HCT116 (cell line): ENCODE measurements at regions not wholly inside any gene's neighbourhood (a gene's known extent, or its start where the extent isn't known, plus 50 kb on each side); places are given as distances from the start of the nearest gene placed in this dataset.

Source experiments
- ATAC-seq: fragments of 200-7000 bp; cut with Tn5 transposase; 2 replicates; pipeline ENCODE4 v1.9.1; 2020; ENCODE audit warnings: mild to moderate bottlenecking, moderate library complexity
- BruUV-seq: library from RNA; stranded (reverse); fragments of 400-500 nt; replicated peaks from 2 replicates; lab custom pipeline; 2021; lab: Mats Ljungman, UMichigan
- CTCF ChIA-PET: fragments of 300-600 bp; sonication (Branson Sonifier 250); formaldehyde crosslinking; loops from one replicate; lab custom pipeline; 2021; ENCODE audit warnings: antibody characterized with exemption; lab: Charles Lee
- POLR2A ChIA-PET: fragments of 300-600, 350-600 bp; sonication (Branson Sonifier 250); formaldehyde crosslinking; loops from one replicate; lab custom pipeline; 2021; ENCODE audit warnings: antibody characterized with exemption; lab: Charles Lee
- RAD21 ChIA-PET, 2 experiments: fragments of 300-600 bp; sonication (Branson Sonifier 250); formaldehyde crosslinking; loops; one replicate each; lab custom pipeline; 2023; ENCODE audit warnings: low total read pairs in 2 of 2; ENCODE audit not compliant: uncharacterized antibody in 2 of 2, unreplicated experiment in 2 of 2, low non-redundant PET in 1 of 2; lab: Charles Lee
- DNase-seq: peaks from one replicate; pipeline ENCODE4 v3.0.0-alpha.2; 2010; ENCODE audit warnings: low read depth, low spot score
- H2AFZ ChIP-seq: fragments of 200-600 bp; shearing (Covaris generic), sonication (generic); 2 replicates; pipeline ENCODE4 v1.6.1; 2017; ENCODE audit warnings: low read depth, mixed run types, mixed read lengths, antibody characterized with exemption, low read length; ENCODE audit not compliant: poor library complexity, severe bottlenecking
- H3K27ac ChIP-seq: 2 replicates; pipeline ENCODE4 v1.5.1; 2012; ENCODE audit warnings: low read depth, low read length
- H3K27me3 ChIP-seq: fragments of 200-600 bp; sonication (generic); 2 replicates; pipeline ENCODE4 v1.6.1; 2016; ENCODE audit warnings: mixed run types, low read length, mixed read lengths; ENCODE audit not compliant: insufficient read depth
- H3K36me3 ChIP-seq, 2 experiments: fragments of 200-500 bp in 1 of 2; fragments of 200-600 bp in 1 of 2; sonication (Bioruptor generic) in 1 of 2; sonication (generic) in 1 of 2; 2 replicates each; pipeline versions ENCODE4 v1.5.1 to v1.6.1; 2014 to 2016; ENCODE audit warnings: low read length in 2 of 2, inconsistent platforms in 1 of 2, mixed read lengths in 1 of 2, mixed run types in 1 of 2; ENCODE audit not compliant: insufficient read depth in 2 of 2, control insufficient read depth in 1 of 2
- H3K4me1 ChIP-seq, 2 experiments: fragments of 200-600 bp in 1 of 2; sonication (generic) in 1 of 2; 2 replicates each; pipeline versions ENCODE4 v1.5.1 to v1.6.1; 2012 to 2017; ENCODE audit warnings: low read length in 2 of 2, inconsistent platforms in 1 of 2, mild to moderate bottlenecking in 1 of 2, mixed read lengths in 1 of 2, mixed run types in 1 of 2, moderate library complexity in 1 of 2; ENCODE audit not compliant: insufficient read depth in 2 of 2, control insufficient read depth in 1 of 2
- H3K4me2 ChIP-seq: fragments of 200-600 bp; sonication (generic); 2 replicates; pipeline ENCODE4 v1.6.1; 2017; ENCODE audit warnings: mixed run types, low read length, mixed read lengths
- H3K4me3 ChIP-seq, 2 experiments: fragments of 200-600 bp in 1 of 2; sonication (generic) in 1 of 2; replicated peaks in 1 of 2; 2 replicates each; pipeline ENCODE4 v1.5.1; 2011 to 2016; ENCODE audit warnings: low read length in 2 of 2, control low read depth in 1 of 2, low read depth in 1 of 2, mild to moderate bottlenecking in 1 of 2, mixed read lengths in 1 of 2, mixed run types in 1 of 2
- H3K79me2 ChIP-seq: fragments of 200-600 bp; sonication (generic); 2 replicates; pipeline ENCODE4 v1.6.1; 2017; ENCODE audit warnings: mild to moderate bottlenecking, mixed run types, low read length, moderate library complexity, mixed read lengths; ENCODE audit not compliant: insufficient read depth
- H3K9ac ChIP-seq: fragments of 200-600 bp; sonication (generic); 2 replicates; pipeline ENCODE4 v1.6.1; 2016; ENCODE audit warnings: low read length, mixed read lengths
- H3K9me2 ChIP-seq: fragments of 200-600 bp; sonication (generic), shearing (Covaris generic); 2 replicates; pipeline ENCODE4 v1.6.1; 2017; ENCODE audit warnings: mixed run types, mild to moderate bottlenecking, moderate library complexity; ENCODE audit not compliant: insufficient read depth
- H3K9me3 ChIP-seq, 2 experiments: fragments of 200-500 bp in 1 of 2; fragments of 200-600 bp in 1 of 2; sonication (Bioruptor generic) in 1 of 2; sonication (generic) in 1 of 2; 2 replicates each; pipeline ENCODE4 v1.6.1; 2014 to 2017; ENCODE audit warnings: low read length in 2 of 2, mixed read lengths in 2 of 2, inconsistent platforms in 1 of 2, low read depth in 1 of 2, mild to moderate bottlenecking in 1 of 2, mixed run types in 1 of 2, moderate library complexity in 1 of 2; ENCODE audit not compliant: control insufficient read depth in 1 of 2, insufficient read depth in 1 of 2
- H4K20me1 ChIP-seq: fragments of 200-600 bp; sonication (generic), shearing (Covaris generic); 2 replicates; pipeline ENCODE4 v1.6.1; 2017; ENCODE audit warnings: mixed run types, mild to moderate bottlenecking, moderate library complexity; ENCODE audit not compliant: insufficient read depth
- EGR1 ChIP-seq: IDR thresholded peaks from 2 replicates; pipeline ENCODE4 v1.6.1; 2012; ENCODE audit warnings: low read depth
- EZH2 ChIP-seq: fragments of 200-600 bp; sonication (generic); IDR thresholded peaks from 2 replicates; pipeline ENCODE4 v1.6.1; 2017; ENCODE audit warnings: antibody characterized with exemption, mixed run types
- FOSL1 ChIP-seq: IDR thresholded peaks from 2 replicates; pipeline ENCODE4 v1.6.1; 2012; ENCODE audit warnings: low read depth
- JUND ChIP-seq: IDR thresholded peaks from 2 replicates; pipeline ENCODE4 v1.6.1; 2012
- POLR2A ChIP-seq: IDR thresholded peaks from 2 replicates; pipeline ENCODE4 v1.7.0; 2011; ENCODE audit warnings: borderline replicate concordance; ENCODE audit not compliant: insufficient read depth, insufficient read length; ENCODE audit errors: extremely low read depth
- SIN3A ChIP-seq: IDR thresholded peaks from 2 replicates; pipeline ENCODE4 v1.6.1; 2012; ENCODE audit warnings: low read depth
- SRF ChIP-seq: IDR thresholded peaks from 2 replicates; pipeline ENCODE4 v1.6.1; 2012; ENCODE audit warnings: low read depth
- TCF7L2 ChIP-seq: IDR thresholded peaks from 2 replicates; pipeline ENCODE4 v1.7.0; 2011; ENCODE audit warnings: borderline replicate concordance, inconsistent platforms; ENCODE audit not compliant: insufficient read depth, insufficient read length; ENCODE audit errors: extremely low read depth
- YY1 ChIP-seq: IDR thresholded peaks from 2 replicates; pipeline ENCODE4 v1.6.1; 2011; ENCODE audit warnings: low read length, low read depth, moderate library complexity, mild to moderate bottlenecking; ENCODE audit not compliant: insufficient replicate concordance; ENCODE audit errors: extremely low read depth
- intact Hi-C: fragments of 100-400 bp; cut with micrococcal nuclease; formaldehyde crosslinking; loops from 2 replicates; pipeline ENCODE4 v1.10.0; 2022
- TF ChIP-seq, protein P1 (sequence below): IDR thresholded peaks from 2 replicates; pipeline ENCODE4 v1.6.1; 2012
- TF ChIP-seq, protein P2 (sequence below), 3 experiments: fragments of 200-600 bp in 1 of 3; sonication (generic) in 1 of 3; IDR thresholded peaks in 2 of 3; conservative IDR thresholded peaks in 1 of 3; 2 replicates each; pipeline ENCODE4 v1.5.1; 2012 to 2017; ENCODE audit warnings: low read depth in 2 of 3, low read length in 2 of 3, antibody characterized with exemption in 1 of 3, borderline replicate concordance in 1 of 3, control low read depth in 1 of 3, mild to moderate bottlenecking in 1 of 3, mixed read lengths in 1 of 3, mixed run types in 1 of 3, moderate library complexity in 1 of 3; ENCODE audit not compliant: insufficient read depth in 1 of 3

DNA sequence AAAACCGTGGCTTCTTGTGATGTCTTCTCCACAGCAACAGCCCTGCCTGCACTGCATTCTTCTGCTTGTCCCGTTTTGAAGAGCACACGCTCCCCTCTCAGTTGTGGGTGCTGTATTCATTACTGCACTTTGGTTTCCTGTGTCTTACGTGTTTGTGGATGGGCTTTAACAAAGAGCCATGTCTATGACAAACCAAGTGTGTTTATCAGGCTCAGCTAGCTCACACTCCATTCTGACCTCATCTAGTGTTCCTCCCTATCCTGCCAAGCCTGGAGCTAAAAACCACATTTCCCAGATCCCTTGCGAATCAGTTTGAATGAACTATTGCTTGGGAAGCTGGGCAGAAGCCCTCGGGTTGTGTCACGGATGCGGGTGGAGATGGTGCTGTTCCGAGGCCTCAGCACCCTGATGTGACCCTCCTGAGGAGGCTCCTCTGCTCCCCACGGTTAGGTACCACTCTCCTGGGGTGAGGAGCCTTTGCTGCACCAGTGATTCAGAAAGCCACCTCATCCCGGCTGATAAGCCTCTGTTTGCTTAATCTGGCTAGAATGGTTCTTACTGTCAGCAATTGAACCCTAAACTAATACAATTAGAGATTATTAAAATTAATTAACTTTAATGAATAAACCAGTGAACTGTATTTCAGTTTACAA, 116.5 kb downstream of the GALR1 start:
- RAD21 ChIA-PET = no interaction called here
- intact Hi-C loops = no loop called here
- Histone ChIP-seq H3K4me1 (no peaks in the 10 kb centered on the region), H3K9ac (no peak overlapping the region), H4K20me1 (no peaks in the 10 kb centered on the region), H3K4me2 (no peak overlapping the region), H3K4me3 (no peak overlapping the region), H3K27ac (no peak overlapping the region), H3K9me2 (no peaks in the 10 kb centered on the region), H3K27me3 (peaks cover 10% of the 10 kb centered on the region; the same call in 1 of the 2 replicates), H3K9me3 (no peaks in the 10 kb centered on the region), H3K79me2 (no peaks in the 10 kb centered on the region), H3K36me3 (no peaks in the 10 kb centered on the region), H2AFZ (no peak overlapping the region)
- TF ChIP-seq, protein P1, sequence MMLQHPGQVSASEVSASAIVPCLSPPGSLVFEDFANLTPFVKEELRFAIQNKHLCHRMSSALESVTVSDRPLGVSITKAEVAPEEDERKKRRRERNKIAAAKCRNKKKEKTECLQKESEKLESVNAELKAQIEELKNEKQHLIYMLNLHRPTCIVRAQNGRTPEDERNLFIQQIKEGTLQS = no peak
- POLR2A ChIA-PET = no interaction called here
- CTCF ChIA-PET = no interaction called here
- no peak for DNase-seq
- BruUV-seq = no TSS peak
- ATAC-seq = no peak

- no peaks in the 10 kb centered on the region for H3K79me2 ChIP-seq
- RAD21 ChIA-PET = no interaction called here
- BruUV-seq = no TSS peak
- H3K27me3 ChIP-seq = peaks cover 10% of the 10 kb centered on the region; the same call in 1 of the 2 replicates
- DNase-seq = no peak
- H2AFZ ChIP-seq = no peak overlapping the region
- no peak for ATAC-seq
- no peaks in the 10 kb centered on the region for H3K4me1 ChIP-seq
- H3K36me3 ChIP-seq = no peaks in the 10 kb centered on the region
- H4K20me1 ChIP-seq = no peaks in the 10 kb centered on the region
- CTCF ChIA-PET = no interaction called here
- H3K4me3 ChIP-seq = no peak overlapping the region
- POLR2A ChIA-PET = no interaction called here
- H3K9me2 ChIP-seq = no peaks in the 10 kb centered on the region
- H3K4me2 ChIP-seq = no peak overlapping the region
- no peak overlapping the region for H3K27ac ChIP-seq
- TF ChIP-seq, protein P2, sequence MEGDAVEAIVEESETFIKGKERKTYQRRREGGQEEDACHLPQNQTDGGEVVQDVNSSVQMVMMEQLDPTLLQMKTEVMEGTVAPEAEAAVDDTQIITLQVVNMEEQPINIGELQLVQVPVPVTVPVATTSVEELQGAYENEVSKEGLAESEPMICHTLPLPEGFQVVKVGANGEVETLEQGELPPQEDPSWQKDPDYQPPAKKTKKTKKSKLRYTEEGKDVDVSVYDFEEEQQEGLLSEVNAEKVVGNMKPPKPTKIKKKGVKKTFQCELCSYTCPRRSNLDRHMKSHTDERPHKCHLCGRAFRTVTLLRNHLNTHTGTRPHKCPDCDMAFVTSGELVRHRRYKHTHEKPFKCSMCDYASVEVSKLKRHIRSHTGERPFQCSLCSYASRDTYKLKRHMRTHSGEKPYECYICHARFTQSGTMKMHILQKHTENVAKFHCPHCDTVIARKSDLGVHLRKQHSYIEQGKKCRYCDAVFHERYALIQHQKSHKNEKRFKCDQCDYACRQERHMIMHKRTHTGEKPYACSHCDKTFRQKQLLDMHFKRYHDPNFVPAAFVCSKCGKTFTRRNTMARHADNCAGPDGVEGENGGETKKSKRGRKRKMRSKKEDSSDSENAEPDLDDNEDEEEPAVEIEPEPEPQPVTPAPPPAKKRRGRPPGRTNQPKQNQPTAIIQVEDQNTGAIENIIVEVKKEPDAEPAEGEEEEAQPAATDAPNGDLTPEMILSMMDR (IDR thresholded peaks at IDR 0.05 in 2 of 3, conservative IDR thresholded peaks at IDR 0.05 in 1 of 3; ENCODE audit: borderline replicate concordance in 1 of 3, insufficient read depth in 1 of 3, low read depth in 2 of 3, low read length in 2 of 3) = no peak
- no peak for TF ChIP-seq YY1
- TF ChIP-seq SIN3A = no peak
- no peak for TF ChIP-seq EGR1
- no peak for TF ChIP-seq TCF7L2
- no peak for TF ChIP-seq SRF
- no peak for TF ChIP-seq POLR2A
- no peak for TF ChIP-seq JUND
- no peak for TF ChIP-seq EZH2
- no peak for TF ChIP-seq FOSL1
- no peaks in the 10 kb centered on the region for H3K9me3 ChIP-seq
- no peak overlapping the region for H3K9ac ChIP-seq
- intact Hi-C loops = no loop called here
These were observed 117.3 kb downstream of the GALR1 start for GRCh38 chr18:77366720-77367641.
